GM23338 (cell line): ENCODE measurements at regions not wholly inside any gene's neighbourhood (a gene's known extent, or its start where the extent isn't known, plus 50 kb on each side); places are given as distances from the start of the nearest gene placed in this dataset.
"Not testable (repeated sequence)": the region's sequence is repeated elsewhere in the genome, so short reads cannot be mapped to it uniquely, and the experiment has no call there.

Experiments
- EZH2 ChIP-seq: fragments of 200-600 bp; sonication (generic); IDR thresholded peaks from one replicate; pipeline ENCODE4 v1.8.0; 2017; ENCODE audit warnings: antibody characterized with exemption, mild to moderate bottlenecking, low read depth; ENCODE audit not compliant: unreplicated experiment
- REST ChIP-seq: IDR thresholded peaks from one replicate; pipeline ENCODE4 v1.6.1; 2018; ENCODE audit warnings: antibody characterized with exemption; ENCODE audit not compliant: unreplicated experiment

- TF ChIP-seq EZH2, REST: not testable (repeated sequence)
Measured at GRCh38 chr15:98104386-98105151, 144.1 kb downstream of the ARRDC4 start.
